ENCODE measurements at regions not wholly inside any gene's neighbourhood (a gene's known extent, or its start where the extent isn't known, plus 50 kb on each side); places are given as distances from the start of the nearest gene placed in this dataset.
"Not testable (repeated sequence)": the region's sequence is repeated elsewhere in the genome, so short reads cannot be mapped to it uniquely, and the experiment has no call there.

DNA sequence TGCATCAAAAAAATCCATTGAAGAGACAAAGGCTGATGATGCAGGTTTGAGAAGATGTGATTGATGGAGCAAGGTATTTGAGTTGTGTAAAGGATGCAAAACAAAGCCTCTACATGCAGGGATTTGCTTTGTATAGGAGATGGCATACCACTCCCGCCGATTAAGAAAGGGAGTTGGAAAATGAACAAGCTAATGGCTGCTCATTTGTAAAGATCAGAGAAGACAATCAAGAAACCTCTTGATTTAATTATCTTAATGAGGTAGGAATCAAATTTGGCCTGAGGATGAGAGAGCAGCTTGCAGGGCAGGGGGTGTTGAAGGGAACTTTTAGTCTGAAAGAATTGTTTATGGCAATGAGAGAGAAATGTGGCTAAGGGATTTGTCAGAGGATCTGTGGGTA is 448.2 kb upstream of the ADGRB3 start:
- ATAC-seq (no peak), DNase-seq (ENCODE audit: low spot score) (no peak)
- intact Hi-C loops (cut with DNase I) = loop anchor here (10.0 kb wide), 1 partner anchor 1132 kb away; no protein-coding TSS in a partner anchor

DNA sequence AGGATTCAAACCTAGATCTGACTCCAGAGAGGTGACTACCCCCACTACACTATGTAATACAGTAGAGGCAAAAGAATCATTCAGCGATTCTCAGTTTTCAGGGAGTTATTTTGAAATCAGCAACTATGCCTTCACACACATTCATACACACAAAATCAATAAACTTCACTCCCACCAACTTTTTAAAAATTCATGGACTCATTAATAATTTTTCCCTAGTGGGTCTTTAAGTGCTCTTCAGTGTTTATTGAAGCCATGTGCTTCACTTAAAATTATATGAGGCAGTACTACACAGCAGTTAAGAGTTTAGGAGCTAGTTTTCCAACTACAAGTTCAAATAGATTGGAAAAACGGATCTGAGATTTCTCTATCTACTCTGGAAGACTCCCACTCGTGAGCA is 452.7 kb upstream of the ADGRB3 start:
- intact Hi-C loops (cut with DNase I) = loop anchor here (10.0 kb wide), 1 partner anchor 1128 kb away; no protein-coding TSS in a partner anchor
- ATAC-seq (no peak), DNase-seq (ENCODE audit: low spot score) (no peak)

- intact Hi-C loops (cut with DNase I) = loop anchor here (10.0 kb wide), 1 partner anchor 1126 kb away; no protein-coding TSS in a partner anchor
- not testable (repeated sequence) for ATAC-seq; DNase-seq (ENCODE audit: low spot score)
Observed at GRCh38 chr6:68181027-68181426, 454.1 kb upstream of the ADGRB3 start.

GRCh38 chr6:68173616-68174015 is 461.5 kb upstream of the ADGRB3 start:
- intact Hi-C loops (cut with DNase I) = no loop called here
- no peak for ATAC-seq

GRCh38 chr6:68169922-68170321 is 465.2 kb upstream of the ADGRB3 start:
- no peak for ATAC-seq
- DNase-seq (ENCODE audit: low spot score) = no peak
- intact Hi-C loops (cut with DNase I) = no loop called here

More at GRCh38 chr6:68173616-68174015, 461.5 kb upstream of the ADGRB3 start:
- DNase-seq (ENCODE audit: low spot score) = no peak

GRCh38 chr6:68167604-68168003 is 467.5 kb upstream of the ADGRB3 start:
- ATAC-seq (no peak), DNase-seq (ENCODE audit: low spot score) (no peak)
- intact Hi-C loops (cut with DNase I) = no loop called here

- intact Hi-C loops (cut with DNase I) = not testable (repeated sequence)
Observed at GRCh38 chr6:68160812-68161211, 474.3 kb upstream of the ADGRB3 start.

DNA sequence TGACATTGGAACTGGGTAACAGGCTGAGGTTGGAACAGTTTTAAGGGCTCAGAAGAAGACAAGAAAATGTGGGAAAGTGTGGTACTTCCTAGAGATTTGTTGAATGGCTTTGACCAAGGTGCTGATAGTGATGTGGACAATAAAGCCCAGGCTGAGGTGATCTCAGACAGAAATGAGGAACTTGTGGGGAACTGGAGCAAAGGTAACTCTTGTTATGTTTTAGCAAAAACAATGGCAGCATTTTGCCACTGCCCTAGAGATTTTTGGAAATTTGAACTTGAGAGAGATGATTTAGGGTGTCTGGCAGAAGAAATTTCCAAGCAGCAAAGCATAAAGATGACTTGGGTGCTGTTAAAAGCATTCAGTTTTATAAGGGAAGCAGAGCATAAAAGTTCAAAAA is 474.7 kb upstream of the ADGRB3 start:
- DNase-seq (ENCODE audit: low spot score) (no peak), ATAC-seq (no peak)
- intact Hi-C loops (cut with DNase I) = no loop called here

More at GRCh38 chr6:68160812-68161211, 474.3 kb upstream of the ADGRB3 start:
- DNase-seq (ENCODE audit: low spot score); ATAC-seq: not testable (repeated sequence)

- ATAC-seq (no peak), DNase-seq (ENCODE audit: low spot score) (no peak)
- intact Hi-C loops (cut with DNase I) = no loop called here
Observed at GRCh38 chr6:68159433-68159832, 475.6 kb upstream of the ADGRB3 start.

DNA sequence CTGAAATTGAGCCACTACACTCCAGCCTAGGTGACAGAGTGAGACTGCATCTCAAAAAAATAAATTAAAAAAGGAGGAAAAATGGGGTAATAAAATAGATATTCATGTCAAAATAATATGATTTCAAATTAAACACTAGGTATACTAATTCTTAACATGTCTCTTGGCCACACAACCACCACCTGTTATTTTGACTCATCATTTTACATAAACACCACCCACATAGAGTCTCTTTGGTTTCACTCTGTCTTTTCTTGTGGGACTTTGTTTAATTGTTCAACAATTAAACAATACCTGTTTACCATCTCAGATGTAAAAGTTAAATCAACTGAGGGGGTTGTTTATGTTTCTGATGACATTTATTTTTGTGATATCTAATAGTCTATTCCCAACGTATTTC is 476.8 kb upstream of the ADGRB3 start:
- ATAC-seq (no peak), DNase-seq (ENCODE audit: low spot score) (no peak)
- intact Hi-C loops (cut with DNase I) = no loop called here

- DNase-seq (ENCODE audit: low spot score) = no peak
- ATAC-seq = no peak
- intact Hi-C loops (cut with DNase I) = no loop called here
Observed at GRCh38 chr6:68144667-68145066, 490.4 kb upstream of the ADGRB3 start.

DNA sequence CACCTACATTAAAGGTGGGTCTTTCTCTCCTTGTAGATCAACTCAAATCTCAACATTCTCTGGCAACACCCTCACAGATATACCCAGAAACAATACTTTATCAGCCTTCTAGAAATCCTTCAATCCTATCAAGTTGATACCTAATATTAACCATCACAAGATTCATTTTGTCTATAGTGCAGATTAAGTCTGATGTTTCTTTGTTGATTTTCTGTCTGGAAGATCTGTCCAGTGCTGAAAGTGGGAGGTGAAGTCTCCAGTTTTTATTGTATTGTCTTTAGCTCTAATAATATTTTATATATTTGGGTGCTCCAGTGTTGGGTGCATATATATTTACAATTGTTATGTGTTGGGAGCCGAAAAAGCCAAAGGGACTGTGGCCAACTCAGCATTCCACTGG is 493.9 kb upstream of the ADGRB3 start:
- ATAC-seq (no peak), DNase-seq (ENCODE audit: low spot score) (no peak)
- intact Hi-C loops (cut with DNase I) = no loop called here

DNA sequence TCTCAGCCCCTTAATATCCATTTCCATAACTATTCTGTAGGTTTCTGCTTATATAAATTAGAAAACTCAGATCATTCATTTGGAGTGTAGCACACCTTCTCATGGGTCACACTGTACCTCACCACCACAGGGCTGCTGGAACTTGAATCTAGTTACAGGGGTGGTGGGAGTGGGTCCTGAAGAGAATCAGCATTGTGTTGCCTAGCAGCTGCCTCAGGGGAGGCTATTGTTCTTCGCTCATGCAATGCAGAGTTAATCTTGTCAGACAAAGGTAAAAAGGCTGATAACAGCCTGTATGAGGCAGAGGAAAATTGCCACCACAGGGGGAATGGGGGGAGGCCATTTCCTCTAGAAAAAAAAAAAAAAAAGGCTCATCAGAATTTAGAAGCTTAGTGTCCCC is 496.0 kb upstream of the ADGRB3 start:
- ATAC-seq = no peak
- intact Hi-C loops (cut with DNase I) = no loop called here

DNA sequence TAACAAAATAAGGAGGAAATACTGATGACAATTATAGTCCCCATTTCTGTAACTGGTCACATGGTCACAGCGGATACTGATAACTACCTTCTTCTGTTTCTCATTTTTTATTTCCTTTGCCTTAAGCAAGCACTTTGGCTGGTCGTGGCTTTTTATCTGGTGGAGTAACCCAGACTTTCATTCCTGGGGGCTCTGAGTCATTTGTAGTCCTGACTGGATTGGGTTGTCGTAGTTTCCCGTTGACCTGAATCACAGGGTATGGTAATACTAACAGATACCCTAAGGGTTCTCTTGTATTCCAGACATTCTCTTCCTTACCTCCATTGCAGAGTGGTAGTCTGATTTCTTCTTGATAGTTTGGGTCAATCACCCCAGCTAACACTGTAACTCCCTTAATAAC is 500.3 kb upstream of the ADGRB3 start:
- ATAC-seq (no peak), DNase-seq (ENCODE audit: low spot score) (no peak)
- intact Hi-C loops (cut with DNase I) = no loop called here

More for the DNA sequence above, 496.0 kb upstream of the ADGRB3 start:
- DNase-seq (ENCODE audit: low spot score) = no peak

- ATAC-seq (no peak), DNase-seq (ENCODE audit: low spot score) (no peak)
- intact Hi-C loops (cut with DNase I) = no loop called here
Observed at GRCh38 chr6:68128211-68128610, 506.9 kb upstream of the ADGRB3 start.

GRCh38 chr6:68127074-68127473 is 508.0 kb upstream of the ADGRB3 start:
- intact Hi-C loops (cut with DNase I) = no loop called here
- ATAC-seq (no peak), DNase-seq (ENCODE audit: low spot score) (no peak)

DNA sequence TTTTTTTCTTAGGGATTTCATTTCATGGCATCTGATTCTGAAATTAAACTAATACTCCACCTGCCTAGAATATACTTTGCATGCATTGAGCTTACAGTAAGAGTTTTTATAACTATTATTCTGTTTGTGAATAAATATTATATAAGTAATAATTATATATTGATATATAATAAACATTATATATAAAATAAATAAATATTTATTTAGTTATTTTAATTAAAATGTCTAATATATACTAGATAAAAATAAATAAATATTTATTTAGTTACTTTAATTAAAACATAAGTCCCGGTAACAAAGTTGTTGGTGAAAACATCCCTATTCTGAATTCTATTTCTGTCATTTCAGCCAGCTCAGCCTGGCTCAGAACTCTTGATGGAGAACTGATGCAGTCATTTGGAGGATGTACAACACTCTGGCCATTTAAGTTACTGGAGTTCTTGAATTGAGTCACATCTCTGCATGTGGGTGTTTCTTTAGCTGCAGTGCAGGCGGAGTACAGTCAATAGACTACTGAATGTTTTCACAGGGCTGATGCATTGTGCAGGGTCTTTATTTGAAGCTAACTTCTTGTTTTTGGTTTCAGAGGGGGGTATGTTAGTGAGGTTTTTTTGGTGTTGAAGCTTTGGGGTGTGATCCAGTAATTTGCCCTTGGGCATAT is 508.9 kb upstream of the ADGRB3 start:
- DNase-seq (ENCODE audit: low spot score) (no peak), ATAC-seq (no peak)
- intact Hi-C loops (cut with DNase I) = no loop called here

DNA sequence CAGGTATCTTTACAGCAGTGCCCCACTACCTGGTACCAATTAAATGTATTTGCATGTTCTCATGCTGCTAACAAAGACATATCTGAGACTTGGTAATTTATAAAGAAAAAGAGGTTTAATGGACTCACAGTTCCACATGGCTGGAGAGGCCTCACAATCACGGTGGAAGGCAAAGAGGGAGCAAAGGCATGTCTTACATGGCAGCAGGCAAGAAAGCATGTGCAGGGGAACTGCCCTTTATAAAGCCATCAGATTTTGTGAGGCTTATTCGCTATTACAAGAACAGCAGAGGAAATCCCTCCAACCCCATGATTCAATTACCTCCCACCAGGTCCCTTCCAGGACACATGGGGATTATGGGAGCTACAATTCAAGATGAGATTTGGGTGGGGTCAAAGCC is 512.1 kb upstream of the ADGRB3 start:
- ATAC-seq; intact Hi-C loops (cut with DNase I); DNase-seq (ENCODE audit: low spot score): not testable (repeated sequence)

- intact Hi-C loops (cut with DNase I) = no loop called here
- DNase-seq (ENCODE audit: low spot score) (no peak), ATAC-seq (no peak)
Observed at GRCh38 chr6:68122032-68122431, 513.0 kb upstream of the ADGRB3 start.

DNA sequence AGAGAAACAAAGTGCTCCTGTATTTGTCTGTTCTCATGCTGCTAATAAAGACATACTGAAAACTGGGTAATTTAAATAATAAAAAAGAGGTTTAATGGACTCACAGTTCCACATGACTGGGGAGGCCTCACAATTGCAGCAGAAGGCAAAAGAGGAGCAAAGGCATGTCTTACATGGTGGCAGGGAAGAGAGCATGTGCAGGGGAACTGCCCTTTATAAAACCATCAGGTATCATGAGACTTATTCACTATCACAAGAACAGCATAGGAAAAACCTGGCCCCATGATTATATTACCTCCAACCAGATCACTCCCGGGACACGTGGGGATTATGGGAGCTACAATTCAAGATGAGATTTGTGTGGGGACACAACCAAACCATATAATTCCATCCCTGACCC is 514.1 kb upstream of the ADGRB3 start:
- intact Hi-C loops (cut with DNase I); ATAC-seq; DNase-seq (ENCODE audit: low spot score): not testable (repeated sequence)

- ATAC-seq (no peak), DNase-seq (ENCODE audit: low spot score) (no peak)
- intact Hi-C loops (cut with DNase I) = no loop called here
Observed at GRCh38 chr6:68114463-68115047, 520.5 kb upstream of the ADGRB3 start.
